ENCODE measurements at regions not wholly inside any gene's neighbourhood (a gene's known extent, or its start where the extent isn't known, plus 50 kb on each side); places are given as distances from the start of the nearest gene placed in this dataset.

DNA sequence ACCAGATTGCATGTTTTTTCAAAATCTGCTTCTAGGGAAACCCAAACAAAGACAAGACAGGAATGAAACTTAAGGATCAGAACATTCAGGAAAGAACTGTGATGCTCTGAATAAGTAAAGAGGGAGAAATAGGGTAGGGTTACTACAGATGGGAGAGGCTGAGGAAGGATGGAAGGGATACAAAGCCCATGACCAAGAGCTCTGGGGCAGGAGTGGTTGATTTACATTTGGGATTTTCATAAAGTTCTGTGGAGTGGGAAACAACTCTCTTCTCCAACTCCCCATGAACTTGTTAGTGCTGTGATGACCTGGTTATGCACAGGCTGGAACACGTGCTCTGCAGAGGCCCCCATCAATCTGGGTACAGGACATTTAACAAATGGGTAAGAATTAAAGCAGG is 216.0 kb upstream of the KLF14 start:
- TF ChIP-seq, protein P1, sequence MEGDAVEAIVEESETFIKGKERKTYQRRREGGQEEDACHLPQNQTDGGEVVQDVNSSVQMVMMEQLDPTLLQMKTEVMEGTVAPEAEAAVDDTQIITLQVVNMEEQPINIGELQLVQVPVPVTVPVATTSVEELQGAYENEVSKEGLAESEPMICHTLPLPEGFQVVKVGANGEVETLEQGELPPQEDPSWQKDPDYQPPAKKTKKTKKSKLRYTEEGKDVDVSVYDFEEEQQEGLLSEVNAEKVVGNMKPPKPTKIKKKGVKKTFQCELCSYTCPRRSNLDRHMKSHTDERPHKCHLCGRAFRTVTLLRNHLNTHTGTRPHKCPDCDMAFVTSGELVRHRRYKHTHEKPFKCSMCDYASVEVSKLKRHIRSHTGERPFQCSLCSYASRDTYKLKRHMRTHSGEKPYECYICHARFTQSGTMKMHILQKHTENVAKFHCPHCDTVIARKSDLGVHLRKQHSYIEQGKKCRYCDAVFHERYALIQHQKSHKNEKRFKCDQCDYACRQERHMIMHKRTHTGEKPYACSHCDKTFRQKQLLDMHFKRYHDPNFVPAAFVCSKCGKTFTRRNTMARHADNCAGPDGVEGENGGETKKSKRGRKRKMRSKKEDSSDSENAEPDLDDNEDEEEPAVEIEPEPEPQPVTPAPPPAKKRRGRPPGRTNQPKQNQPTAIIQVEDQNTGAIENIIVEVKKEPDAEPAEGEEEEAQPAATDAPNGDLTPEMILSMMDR (conservative IDR thresholded peaks at IDR 0.05 in 1 of 2, IDR thresholded peaks at IDR 0.05 in 1 of 2; ENCODE audit: extremely low read depth in 1 of 2, insufficient read depth in 1 of 2, low read depth in 1 of 2, low read length in 2 of 2) = no peak
- TF ChIP-seq EZH2 (IDR thresholded peaks at IDR 0.05; ENCODE audit: borderline replicate concordance, low read length) = no peak

Measured in mammary epithelial cell (primary cell).